GM18951 (cell line): ENCODE measurements at regions not wholly inside any gene's neighbourhood (a gene's known extent, or its start where the extent isn't known, plus 50 kb on each side); places are given as distances from the start of the nearest gene placed in this dataset.

Experiments
- POLR2A ChIP-seq: IDR thresholded peaks from 4 replicates; pipeline ENCODE4 v1.6.1; 2011; ENCODE audit warnings: mild to moderate bottlenecking; ENCODE audit not compliant: insufficient read length, insufficient read depth; ENCODE audit errors: extremely low read depth
- in situ Hi-C: fragments of 300-500 bp; cut with MboI; formaldehyde crosslinking; loops from one replicate; pipeline ENCODE4 v1.12.0; 2022; ENCODE audit warnings: low sequenced_read_pairs, mixed read lengths, inconsistent platforms; ENCODE audit not compliant: unreplicated experiment

DNA sequence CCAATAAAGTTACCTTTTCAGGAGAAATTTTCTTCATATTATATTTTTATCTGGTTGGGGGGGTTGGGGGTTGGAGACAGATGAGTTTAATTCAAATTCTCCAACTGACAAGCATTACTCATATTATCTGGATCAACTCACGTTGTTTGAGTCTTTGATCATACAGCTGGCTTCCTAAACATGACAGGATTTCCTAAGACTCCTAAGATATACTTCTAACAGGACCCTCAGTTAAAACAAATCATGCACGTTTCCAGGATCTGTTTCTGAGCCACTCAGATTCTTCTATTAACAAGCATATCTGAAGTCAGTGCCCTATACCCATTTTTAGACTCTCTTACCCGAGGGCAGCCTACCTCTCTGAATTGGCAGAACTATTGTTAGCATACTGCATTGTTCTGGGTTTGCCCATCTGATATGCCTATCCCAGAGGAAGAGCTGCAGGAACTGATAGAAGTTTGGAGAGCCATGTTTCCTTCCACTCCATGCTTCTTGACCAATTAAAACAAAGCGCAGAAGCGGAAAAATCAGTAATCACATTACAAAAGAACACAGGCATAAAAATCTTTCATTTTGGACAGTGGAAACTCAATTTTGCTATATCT, 653.9 kb downstream of the LTN1 start:
- no peak for TF ChIP-seq POLR2A
- in situ Hi-C loops, result no loop called here

DNA sequence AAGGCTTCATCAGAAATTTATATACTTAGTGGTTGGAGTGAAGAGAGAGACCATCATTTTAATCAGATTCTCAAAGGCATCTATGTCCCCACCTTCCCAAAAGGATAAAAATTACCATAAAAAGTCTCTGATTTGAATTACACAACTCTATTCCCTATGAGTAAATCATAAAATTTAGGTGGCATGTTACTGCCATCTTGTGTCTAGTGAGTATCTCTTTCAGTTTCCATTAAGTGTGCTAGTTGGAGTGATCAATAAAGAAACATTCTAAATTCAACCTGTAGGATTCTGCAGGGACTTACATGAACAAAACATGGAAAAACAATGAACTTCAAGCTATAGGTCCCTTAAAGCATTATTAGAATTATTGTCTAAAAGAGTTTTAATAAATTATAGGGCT, 655.4 kb downstream of the LTN1 start:
- in situ Hi-C loops, result no loop called here

DNA sequence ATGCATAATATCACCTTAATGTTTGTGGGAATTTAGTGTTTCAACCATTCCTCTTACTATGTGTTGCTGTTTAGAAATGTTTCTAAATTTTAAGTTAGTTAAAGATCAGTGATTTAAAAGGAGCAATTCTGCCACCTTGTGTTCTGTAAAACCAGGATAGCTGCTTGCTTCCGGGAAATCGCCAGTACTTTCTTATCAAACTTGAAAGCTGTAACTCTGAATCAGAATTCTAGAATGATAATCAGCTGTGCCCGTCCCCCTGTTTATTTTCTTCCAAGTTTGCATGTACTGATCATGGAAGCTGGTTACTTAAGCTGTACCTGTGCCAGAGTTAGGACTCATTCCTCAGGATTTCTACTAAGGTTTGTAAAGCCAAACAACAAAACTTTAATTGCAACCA, 656.4 kb downstream of the LTN1 start:
- in situ Hi-C loops, result no loop called here
- no peak for TF ChIP-seq POLR2A

More for the DNA sequence above, 655.4 kb downstream of the LTN1 start:
- TF ChIP-seq POLR2A, result no peak

DNA sequence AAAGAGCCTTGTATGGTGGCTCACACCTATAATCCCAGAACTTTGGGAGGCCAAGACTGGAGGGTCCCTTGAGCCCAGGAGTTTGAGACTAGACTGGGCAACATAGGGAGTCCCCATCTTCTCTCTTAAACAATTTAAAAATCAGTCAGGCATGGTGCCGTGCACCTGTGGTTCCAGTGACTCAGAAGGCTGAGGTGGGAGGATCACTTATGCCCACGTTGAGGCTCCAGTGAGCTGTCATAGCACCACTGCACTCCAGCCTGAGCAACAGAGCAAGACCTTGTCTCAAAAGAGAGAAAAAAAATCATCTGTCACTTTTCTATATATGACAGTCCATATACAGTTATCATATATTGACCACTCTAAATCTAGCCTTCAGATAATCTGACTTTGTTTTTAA, 658.3 kb downstream of the LTN1 start:
- no peak for TF ChIP-seq POLR2A
- in situ Hi-C loops, result no loop called here

DNA sequence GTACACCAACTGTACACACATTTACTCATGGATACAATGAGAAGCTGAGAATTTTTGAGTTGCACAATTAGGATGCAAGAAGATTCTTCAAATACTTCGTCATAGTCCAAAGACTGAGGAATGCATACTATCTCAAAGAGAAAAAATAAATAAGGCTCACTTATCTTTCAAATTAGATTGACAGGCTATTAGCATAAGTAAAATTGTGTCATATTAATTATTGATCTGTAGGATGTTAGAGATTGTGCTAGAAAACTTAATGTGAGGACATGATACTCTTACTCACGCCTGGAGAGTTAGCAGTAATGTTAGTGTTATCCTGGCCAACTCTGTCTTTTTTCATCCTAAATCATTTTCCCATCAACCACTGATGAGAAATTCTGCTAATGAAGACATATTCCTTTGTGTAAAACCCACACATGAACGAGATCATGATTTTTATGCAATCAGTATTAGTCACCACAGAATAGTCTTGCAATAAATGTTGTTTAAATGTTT, 659.0 kb downstream of the LTN1 start:
- TF ChIP-seq POLR2A, result no peak
- in situ Hi-C loops, result no loop called here

DNA sequence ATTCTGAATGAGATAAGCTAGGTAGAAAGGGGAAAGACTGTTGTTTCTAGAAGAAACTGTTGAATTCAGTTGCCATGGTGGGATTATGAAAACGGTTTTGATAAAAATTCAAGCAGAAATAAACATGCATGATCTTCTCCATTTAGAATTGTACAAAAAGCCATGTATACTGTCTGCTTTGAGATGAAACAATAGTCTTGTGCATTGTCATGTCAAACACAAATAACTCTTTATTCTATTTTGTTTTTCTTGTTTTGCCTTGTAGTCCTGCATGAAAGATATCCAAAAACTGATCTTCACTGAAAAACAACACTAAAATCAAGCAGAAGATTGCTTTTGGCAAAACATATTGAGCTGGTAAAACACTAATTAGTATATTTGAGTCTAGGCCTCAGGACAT, 659.9 kb downstream of the LTN1 start:
- in situ Hi-C loops, result no loop called here
- no peak for TF ChIP-seq POLR2A

DNA sequence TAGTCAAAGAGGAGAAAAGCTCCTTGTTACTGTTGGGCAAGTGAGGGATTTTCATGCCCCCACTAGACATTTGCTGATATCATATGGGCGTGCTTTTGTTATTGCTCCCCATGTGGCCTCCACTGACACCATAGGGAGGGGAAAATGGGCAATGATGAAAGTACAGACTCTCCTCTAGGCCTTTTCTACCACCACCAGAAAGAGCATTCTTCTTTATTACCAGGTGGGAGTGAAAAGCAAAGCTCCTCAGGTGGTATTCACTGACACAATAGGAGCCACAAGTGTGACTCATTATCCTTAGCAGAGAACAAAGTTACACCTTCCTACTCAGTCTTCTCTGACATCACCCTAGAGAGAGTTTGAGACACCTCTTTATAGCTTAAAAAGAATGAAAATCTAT, 667.1 kb downstream of the LTN1 start:
- no peak for TF ChIP-seq POLR2A
- in situ Hi-C loops, result no loop called here

DNA sequence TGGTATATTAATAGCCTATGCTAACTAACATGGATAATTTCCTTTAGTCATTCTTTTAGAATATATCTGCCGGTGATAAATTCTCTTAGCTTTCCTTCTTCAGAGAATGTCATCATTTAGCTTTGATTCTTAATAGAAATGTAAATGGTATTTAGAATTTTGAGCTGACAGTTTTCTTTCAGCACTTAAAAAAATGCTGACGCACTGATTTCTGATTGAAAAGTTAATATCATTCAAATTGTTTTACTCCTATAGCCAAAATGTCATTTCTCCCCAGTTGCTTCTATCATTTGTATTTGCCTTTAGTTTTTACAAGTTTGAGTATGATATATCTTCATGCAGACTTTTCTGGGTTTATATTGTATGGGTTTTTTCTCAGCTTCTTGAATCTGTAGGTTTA, 668.0 kb downstream of the LTN1 start:
- no peak for TF ChIP-seq POLR2A
- in situ Hi-C loops, result no loop called here

DNA sequence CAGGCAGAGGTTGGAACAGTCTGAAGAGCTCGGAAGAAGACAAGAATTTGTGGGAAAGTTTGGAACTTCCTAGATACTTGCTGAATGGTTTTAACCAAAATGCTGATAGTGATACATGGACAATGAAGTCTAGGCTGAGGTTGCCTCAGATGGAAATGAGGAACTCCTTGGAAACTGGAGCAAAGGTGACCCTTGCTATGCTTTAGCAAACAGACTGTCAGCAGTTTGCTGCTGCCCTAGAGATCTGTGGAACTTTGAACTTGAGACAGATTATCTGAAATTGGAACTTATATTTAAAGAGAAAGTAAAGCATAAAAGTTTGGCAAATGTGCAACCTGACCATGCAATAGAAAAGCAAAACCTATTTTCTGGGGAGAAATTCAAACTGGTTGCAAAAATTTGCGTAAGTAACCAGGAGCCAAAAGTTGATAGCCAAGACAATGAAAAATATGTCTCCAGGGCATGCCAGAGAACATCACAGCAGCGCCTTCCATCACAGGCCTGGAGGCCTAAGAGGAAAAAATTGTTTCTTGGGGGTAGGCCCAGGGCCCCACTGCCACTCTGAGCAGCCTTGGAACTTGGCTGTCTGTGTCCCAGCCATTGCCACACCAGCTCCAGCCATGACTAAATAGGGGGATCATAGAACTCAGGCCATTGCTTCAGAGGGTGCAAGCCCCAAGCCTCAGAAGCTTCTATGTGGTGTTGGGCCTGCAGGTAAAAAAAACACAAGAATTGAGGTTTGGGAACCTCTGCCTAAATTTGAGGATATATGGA, 675.3 kb downstream of the LTN1 start:
- in situ Hi-C loops, result no loop called here

DNA sequence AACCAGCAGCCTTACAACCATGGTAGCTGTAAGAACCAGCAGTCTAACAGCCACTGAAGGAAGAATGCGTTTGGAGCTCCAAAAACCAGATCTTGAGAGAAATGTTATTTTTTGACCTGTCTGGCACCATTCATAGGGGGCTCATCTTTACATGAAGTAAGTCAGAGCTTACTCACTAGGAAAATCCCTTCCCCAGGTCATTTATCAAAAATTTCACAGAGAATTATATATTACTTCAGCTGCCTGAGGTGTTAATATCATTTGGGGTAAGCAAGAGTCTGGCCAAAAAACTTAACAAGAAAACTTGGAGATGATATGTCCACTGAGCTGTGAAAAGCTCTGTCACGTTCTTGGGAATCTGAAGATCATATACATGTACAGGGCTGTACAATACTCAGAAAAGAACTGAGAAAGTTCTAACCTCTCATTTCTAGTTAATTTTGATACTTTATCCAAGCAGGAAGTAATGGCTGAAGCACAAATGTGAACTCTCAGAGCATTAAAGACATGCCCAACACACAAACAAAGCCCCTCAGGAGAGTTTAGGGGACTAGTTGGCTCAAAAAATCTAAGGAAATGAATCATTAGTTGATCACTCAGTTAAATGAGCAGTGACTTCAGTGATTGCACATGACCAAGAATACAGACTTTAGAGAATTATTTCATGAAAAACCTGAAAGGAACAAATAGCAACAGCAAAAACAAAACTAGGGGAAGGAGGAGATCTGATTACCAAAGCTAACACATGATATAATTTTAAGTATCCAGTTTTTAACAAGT, 681.1 kb downstream of the LTN1 start:
- in situ Hi-C loops, result no loop called here
- no peak for TF ChIP-seq POLR2A

More for the DNA sequence above, 675.3 kb downstream of the LTN1 start:
- TF ChIP-seq POLR2A, result no peak

DNA sequence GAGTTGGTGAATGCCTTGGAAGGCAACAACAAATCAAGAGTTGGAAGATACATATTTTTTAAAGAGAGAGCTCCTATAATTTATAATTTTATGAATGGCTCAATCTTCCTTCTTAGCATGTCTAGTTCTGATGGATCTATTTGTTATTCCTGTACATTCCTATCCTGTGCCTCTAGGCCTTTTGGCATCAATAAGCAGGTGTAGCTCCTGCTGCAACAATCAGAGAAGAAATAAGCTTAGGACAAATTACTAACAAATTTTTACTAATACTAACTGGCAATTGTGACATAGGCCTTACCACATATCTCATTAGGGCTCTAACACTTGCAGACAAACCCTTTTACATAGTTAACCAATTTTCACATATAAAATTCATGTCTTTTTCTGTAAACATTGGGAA, 682.0 kb downstream of the LTN1 start:
- no peak for TF ChIP-seq POLR2A
- in situ Hi-C loops, result no loop called here

DNA sequence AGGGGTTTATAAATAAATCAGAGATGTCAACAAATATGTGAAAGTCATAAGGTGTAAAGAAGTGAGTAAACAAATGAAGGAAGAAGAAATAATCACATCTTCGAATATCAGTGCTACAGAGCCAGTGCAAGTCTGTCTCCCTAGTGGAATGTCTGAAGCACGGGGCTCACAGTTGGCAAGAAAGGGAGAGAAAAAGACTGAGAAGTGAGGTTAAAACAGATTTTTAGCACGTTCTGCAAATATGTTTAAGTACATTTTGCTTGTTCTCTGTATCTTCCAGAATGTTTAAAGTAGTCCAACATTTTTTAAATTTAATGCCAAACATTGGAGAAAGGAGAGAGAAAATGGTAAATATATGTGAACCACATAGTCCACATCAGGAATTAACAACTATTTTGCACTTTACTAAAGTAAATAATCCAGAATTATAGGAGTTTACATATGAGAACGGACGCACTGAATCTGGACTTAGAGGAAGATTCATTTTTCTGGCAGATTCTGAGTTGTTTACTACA, 682.4 kb downstream of the LTN1 start:
- no peak for TF ChIP-seq POLR2A
- in situ Hi-C loops, result no loop called here

DNA sequence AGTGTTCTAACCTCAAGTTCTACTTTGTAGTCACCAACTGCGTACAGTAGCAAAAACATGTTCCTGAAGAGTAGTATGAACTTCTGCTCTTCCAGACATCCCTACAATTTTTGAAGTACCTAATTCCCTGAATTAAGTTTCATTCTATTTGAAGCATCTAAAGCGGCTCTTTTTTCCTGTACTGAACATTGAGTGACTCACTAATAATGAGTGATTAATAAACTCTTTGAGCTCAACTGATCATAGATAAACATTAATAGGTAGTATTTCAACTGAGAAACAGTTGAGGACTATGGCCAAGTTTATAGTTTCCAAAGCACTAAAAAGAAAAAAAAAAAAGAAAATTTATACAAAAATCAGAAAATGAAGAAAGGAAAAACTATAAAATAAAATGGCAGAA, 683.1 kb downstream of the LTN1 start:
- in situ Hi-C loops, result no loop called here
- TF ChIP-seq POLR2A, result no peak

DNA sequence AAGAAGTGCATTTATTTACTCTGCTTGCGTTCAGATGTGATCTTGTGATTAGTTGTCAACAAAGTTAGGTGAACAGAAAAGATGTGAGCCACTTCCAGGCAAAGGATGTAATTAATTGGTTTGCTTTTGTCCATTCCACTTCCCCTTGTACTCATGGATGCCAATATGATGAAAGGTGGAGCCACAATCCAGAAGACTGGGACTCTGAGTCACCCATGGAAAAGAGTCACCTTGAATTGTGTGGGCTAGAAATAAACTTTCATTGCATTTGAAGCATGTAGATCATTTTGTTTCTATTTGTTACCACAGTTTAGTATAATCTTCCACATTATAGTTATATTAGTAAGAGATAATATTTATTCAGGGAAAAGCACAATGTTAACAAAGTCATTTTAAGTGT, 684.2 kb downstream of the LTN1 start:
- no peak for TF ChIP-seq POLR2A
- in situ Hi-C loops, result no loop called here

DNA sequence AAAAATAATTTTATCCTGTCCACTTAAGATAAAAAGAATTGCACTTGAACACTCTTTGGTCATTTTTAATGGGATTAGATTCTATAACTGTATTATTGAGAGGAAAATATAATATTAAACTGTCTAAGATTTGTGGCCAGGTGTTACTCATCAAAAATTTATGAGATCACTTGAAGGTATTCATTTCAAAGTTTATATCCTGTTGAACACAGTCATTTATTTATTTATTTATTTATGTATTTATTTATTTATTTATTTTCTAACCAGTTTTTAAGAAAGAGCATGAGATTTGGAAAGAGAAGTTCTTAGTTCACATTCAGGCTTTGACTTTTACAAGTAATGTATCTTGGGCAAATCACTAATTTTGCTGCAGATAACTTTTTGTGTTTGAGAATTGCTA, 692.7 kb downstream of the LTN1 start:
- in situ Hi-C loops, result no loop called here
- TF ChIP-seq POLR2A, result no peak
